Fibroblast of lung (primary cell): ENCODE measurements at regions not wholly inside any gene's neighbourhood (a gene's known extent, or its start where the extent isn't known, plus 50 kb on each side); places are given as distances from the start of the nearest gene placed in this dataset.

Experiments
- CTCF ChIP-seq, 2 donors: IDR thresholded peaks in 1 of 2; conservative IDR thresholded peaks in 1 of 2; 1 replicate in 1 of 2; 2 replicates in 1 of 2; pipeline ENCODE4 v1.5.1; 2011 to 2012; ENCODE audit warnings: low read length in 2 of 2, control low read depth in 1 of 2, inconsistent platforms in 1 of 2, low read depth in 1 of 2, mild to moderate bottlenecking in 1 of 2
- EZH2 ChIP-seq: IDR thresholded peaks from 2 replicates; pipeline ENCODE4 v1.5.1; 2012; ENCODE audit warnings: low read length, control low read depth, mild to moderate bottlenecking; ENCODE audit errors: missing control alignments

GRCh38 chr7:153859239-153859638 lies 193.0 kb upstream of the DPP6 start:
- TF ChIP-seq CTCF (conservative IDR thresholded peaks at IDR 0.05 in 1 of 2, IDR thresholded peaks at IDR 0.05 in 1 of 2; ENCODE audit: low read depth in 1 of 2, low read length in 2 of 2) = no peak
- no peak for TF ChIP-seq EZH2
